Hematopoietic multipotent progenitor cell (in vitro differentiated cells): ENCODE measurements at regions not wholly inside any gene's neighbourhood (a gene's known extent, or its start where the extent isn't known, plus 50 kb on each side); places are given as distances from the start of the nearest gene placed in this dataset.
"Not testable (repeated sequence)": the region's sequence is repeated elsewhere in the genome, so short reads cannot be mapped to it uniquely, and the experiment has no call there.

Source experiments
- DNase-seq, 3 donors: peaks; one replicate each; pipeline ENCODE4 v3.0.0-alpha.2; 2011 to 2015; ENCODE audit warnings: low read depth in 2 of 3, low spot score in 2 of 3

DNA sequence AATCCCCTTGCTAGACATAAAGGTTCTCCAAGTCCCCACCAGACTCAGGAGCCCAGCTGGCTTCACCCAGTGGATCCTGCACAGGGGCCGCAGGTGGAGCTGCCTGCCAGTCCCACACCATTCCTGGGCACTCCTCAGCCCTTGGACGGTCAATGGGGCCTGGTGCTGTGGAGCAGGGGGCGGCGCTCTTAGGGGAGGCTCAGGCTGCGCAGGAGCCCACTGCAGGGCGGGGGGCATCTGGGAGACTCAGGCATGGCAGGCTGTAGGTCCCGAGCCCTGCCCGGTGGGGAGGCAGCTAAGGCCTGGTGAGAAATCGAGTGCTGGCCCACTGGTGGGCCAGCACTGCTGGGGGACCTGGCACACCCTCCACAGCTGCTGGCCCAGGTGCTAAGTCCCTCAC is 75.1 kb upstream of the TBC1D5 start:
- no peak for DNase-seq

DNA sequence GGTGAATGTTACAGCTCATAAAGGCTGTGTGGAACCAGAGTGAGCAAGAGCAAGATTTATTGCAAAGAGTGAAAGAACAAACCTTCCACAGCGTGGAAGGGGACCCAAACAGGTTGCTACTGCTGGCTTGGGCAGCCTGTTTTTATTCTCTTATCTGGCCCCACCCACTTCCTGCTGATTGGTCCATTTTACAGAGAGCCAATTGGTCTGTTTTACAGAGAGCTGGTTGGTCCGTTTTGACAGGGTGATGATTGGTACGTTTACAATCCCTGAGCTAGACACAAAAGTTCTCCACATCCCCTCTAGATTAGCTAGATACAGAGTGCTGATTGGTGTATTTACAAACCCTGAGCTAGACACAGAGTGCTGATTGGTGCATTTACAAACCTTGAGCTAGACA is 74.4 kb upstream of the TBC1D5 start:
- DNase-seq, result not testable (repeated sequence)

DNA sequence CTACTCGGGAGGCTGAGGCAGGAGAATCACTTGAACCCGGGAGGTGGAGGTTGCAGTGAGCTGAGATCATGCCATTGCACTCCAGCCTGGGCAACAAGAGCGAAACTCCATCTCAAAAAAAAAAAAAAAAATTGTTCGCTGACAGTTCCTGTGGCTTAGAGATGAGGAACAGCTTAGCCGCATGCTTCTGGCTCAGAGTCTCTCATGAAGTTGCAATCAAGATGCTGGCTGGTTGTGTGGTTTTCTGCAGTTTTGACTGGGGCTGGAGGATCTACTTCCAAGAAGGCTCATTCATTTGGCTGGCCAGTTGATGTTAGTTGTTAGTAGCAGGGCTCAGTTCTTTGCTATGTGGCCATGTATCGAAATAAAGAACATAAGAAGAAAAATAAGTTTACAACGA is 69.9 kb upstream of the TBC1D5 start:
- DNase-seq, result not testable (repeated sequence)

DNA sequence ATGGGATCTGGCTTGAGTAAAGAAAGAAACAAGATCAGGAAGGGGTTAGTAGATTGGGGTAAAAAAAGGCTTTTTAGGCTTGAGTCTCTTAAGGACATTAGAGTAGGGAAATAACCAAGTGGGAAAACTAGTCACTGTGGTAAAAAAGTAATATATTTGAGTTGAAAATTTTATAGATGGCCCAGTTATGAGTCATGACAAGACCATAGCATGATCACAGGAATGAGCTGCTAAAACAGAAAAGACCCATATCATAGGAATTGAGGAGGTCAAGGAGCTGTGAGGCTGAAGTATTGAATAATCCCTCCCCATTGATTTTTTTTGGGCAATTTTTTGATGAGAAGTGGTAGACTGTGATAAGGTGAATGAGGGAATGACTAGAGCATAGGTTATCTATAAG is 69.2 kb upstream of the TBC1D5 start:
- no peak for DNase-seq

DNA sequence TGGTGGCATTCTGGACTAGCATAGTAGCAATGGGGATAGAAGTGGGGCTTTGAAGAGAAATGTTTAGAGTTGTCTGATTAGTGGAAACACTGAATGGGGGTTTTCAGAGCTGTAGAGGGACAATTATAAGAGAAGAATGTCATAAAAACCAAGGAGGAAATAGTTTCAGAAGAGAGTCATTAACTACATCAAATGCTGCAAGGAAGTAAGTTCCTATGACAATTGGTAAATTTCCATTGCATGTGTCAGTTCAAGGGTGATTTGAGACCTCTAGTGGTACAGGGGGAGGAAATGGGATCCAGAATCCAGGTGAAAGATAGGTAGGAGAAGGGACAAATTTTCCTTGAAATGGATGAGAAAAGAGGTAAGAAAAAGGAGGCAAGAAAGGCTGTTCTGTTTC is 68.3 kb upstream of the TBC1D5 start:
- DNase-seq, result no peak

DNA sequence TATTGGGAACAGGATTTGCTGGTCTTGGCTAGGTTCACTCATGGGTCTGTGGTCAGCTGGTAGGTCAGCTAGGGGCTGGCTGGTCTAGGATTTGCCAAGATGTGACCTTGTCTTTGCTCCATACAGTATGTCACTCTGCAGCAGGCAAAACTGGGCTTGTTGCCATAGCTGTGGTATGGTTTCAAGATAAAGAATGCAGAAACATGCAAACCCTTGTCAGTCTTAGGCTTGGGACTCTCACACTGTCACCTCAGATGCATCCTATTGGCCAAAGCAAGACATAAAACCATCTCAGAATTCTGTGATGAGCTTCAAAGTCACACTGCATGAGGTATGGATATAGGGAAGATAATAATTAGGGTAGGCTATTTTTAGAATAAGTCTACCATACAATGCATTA is 66.6 kb upstream of the TBC1D5 start:
- peak in 2 of 3 donors; percentile 13 to 47 for DNase-seq

DNA sequence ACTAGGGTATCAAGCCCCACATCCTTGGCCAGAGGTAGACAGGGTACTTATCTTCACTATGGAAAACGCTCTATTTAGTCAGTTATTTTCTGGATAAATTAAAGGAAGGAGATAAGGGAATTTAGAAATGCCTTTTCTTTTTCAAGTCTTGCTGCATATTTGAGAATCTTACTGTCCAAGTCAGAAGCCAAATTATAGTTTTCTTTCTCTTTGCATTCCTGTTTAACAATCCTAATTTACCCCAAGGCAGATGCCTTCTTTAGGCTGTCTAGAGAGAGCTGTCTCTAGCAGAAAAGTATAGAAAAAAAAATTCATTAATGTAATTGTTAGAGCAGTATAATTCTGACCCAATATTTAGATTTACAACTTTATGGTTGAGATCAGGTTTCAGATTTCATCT is 64.4 kb upstream of the TBC1D5 start:
- no peak for DNase-seq

DNA sequence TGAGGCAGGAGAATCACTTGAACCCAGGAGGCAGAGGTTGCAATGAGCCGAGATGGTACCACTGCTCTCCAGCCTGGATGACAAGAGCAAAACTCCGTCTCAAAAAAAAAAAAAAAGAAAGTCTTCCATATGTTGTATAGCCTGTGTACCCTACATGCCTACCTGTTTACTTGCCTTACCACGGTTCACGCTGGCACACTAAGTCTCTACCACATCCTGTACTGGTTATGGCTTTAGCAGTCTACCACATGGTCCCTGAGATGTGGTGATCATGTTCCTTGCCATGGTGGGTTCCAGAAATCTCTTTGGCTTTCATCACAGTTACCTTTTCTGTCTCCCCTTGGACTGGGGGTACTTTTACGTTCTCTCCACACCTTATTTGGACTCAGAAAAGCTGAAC is 63.8 kb upstream of the TBC1D5 start:
- no peak for DNase-seq

DNA sequence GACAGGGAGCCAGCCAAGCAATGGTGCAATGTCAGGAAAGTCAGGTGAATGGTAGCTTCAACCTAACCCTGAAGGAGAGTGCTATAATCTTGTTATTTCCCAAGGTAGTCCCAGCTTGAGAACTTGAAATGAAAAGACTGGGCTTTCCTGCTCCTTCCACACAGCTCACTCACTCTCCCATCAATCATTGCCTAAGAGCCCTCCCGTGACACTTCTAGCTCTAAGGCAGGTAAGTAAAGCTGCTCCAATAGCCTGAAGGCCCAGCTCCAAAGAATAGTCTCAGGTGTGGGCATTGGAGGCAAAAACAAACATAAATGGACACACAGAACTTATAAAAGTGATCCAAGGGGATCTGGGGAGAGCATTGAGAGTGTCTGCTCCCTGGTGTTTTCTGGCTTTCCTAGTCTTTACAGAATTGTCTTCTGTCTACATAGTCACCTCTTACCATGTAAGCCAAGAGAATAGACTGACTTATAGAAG is 63.1 kb upstream of the TBC1D5 start:
- no peak for DNase-seq

DNA sequence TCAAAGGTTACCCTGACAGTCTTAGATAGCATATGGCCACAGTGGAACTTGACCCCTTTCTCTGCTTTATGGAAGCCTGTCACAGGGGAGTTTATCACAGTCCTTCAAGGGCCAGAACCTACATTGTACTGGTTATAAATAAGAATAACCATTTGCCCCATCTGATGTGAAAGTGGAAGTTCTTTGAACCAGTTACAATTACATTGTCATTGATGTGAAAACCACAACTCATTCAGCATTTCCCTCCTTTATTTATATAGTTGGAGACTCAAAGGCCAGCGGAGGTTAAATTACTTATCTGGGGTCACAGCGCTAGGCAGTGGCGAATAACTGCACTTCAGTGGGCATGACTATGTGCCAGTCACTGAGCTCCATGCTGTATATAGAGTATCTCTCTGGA is 60.5 kb upstream of the TBC1D5 start:
- DNase-seq, result no peak

DNA sequence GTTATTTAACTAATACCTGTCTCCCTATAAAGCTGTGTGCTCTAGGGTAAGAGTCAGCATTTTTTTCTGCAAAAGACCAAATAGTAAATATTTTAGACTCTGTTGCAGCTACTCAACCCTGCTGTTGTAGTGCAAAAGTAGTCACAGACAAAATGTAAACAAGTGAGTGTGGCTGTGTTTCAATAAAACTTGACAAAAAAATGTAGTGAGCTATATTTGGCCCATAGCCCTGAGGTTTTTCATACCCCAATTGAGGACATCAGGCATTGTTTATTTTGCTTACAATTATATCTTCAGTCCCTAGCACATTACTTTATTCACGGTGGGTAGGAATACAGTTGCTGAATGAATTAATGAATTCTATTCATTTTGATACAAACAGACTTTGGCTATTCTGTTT is 58.7 kb upstream of the TBC1D5 start:
- no peak for DNase-seq

DNA sequence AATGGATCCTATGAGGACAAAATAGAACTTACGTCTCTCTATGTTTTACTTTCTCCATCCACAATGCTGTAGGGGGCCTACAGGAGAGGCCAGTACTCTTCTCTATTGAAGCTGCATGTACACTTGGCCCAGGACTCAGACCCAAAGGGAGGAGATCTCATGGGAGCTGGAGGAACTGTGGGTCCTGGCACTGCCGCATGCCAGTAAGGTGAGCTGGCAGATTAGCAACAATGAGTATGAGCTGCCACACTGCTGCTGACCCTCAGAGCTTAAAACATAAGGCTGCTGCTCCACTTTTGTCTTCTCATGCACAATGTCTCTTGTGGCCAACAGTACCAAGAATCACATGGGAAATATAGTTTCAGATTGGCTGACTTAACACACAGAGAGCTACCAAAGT is 57.8 kb upstream of the TBC1D5 start:
- DNase-seq, result no peak

DNA sequence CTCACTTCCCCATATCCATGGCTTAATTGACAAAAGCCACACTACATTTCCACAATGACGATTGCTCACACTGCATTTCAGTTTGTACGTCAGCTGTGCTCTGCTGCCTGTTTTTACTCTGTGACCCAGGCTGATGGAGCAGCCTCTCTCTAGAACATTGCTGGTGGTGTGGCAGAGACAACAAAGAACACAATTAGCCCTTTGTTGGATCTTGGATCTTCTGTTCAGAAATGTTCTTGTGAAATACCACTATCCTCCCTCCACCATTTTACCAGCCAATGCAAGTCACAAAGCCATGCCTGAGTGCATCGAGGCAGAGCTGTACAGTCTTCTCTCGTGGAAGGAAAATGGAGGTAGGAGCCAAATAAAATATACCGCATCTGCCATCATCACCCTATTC is 56.9 kb upstream of the TBC1D5 start:
- DNase-seq, result no peak

DNA sequence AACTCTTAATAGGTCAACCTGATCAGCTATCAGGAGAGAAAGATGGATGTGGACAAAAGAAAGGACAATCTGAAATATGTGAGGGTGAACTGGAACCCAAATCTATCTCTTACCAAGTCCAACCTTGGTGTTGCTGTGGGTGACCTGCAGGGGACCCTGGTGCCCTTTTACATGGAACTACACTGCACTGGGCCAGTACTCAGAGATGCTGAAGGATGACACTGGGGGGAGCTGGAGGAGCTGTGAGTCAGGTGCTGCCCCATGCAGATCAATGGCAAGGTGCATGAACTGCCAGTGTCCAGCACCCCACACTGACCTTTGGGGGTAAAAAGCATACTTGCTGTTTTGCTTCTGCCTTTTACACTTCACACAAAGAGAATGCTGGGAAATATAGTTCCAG is 55.6 kb upstream of the TBC1D5 start:
- no peak for DNase-seq

DNA sequence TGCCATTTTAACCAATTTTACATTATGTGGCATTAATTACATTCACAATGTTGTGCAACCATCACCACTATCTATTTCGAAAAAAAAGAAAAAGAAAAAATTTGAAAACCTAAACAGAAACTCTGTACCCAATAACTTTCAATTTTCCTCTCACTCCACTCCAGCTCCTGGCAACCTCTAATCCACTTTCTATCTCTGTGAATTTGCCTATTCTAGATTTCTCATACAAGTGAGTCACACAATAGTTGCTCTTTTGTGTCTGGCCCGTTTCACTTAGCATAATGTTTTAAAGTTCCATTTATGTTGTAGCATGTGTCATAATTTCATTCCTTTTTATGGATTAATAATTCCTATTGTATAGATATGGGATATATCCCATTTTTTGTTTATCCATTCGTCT is 53.3 kb upstream of the TBC1D5 start:
- DNase-seq, result no peak

DNA sequence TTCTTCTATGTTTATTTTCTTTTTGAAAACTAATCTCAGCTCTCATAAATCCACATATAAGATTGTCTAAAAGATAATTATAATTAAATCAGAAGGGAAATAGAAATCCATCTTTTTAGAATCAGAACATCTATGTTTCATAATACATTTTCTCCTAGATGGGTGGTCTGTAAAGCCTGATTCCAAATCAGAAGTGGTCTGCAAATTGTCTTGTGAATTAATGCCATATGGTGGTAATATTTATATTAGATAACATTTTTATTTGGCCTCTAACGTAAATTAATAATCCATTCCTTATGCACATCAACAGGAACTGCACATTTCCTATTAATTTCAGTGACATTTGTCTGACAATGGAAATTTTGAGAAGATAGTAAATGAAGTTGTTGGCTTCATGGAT is 52.8 kb upstream of the TBC1D5 start:
- DNase-seq, result no peak

DNA sequence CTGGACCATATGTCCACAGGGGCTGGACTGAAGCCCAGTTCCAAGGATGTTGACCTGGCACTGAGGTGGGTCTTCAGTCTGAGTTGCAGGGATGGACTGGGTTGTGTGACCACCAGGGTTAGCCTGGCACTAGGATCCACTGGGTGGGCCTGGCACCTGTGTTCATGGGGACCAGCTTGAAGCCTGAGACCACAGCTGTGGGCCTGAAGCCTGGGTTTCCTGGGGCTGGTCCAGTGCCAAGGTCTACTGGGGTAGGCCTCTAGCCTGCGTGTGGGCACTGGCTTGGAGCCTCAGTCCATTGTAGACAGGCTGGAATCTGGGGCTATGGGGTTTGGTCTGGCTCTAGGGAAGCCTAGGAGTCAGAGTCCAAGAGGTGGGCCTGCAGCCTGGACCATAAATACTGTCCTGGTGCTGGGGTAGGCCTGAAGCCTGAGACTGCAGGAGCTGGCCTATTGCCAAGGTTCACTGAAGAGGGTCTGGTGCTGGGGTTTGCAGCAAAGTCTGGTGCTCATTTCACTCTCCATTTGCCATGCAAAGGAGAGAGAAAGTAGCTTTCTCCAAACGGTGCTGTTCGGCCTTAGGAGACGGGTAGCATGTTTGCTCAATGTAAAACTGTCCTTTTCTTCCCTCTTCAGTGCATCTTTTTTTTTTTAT is 51.2 kb upstream of the TBC1D5 start:
- DNase-seq, result no peak
